Right renal cortex interstitium (tissue), 3 donors: ENCODE measurements at regions not wholly inside any gene's neighbourhood (a gene's known extent, or its start where the extent isn't known, plus 50 kb on each side); places are given as distances from the start of the nearest gene placed in this dataset.

Source experiments
- DNase-seq, 3 donors: peaks; one replicate each; pipeline ENCODE4 v3.0.0-alpha.2; 2013; ENCODE audit warnings: low read depth in 3 of 3, low spot score in 2 of 3

DNA sequence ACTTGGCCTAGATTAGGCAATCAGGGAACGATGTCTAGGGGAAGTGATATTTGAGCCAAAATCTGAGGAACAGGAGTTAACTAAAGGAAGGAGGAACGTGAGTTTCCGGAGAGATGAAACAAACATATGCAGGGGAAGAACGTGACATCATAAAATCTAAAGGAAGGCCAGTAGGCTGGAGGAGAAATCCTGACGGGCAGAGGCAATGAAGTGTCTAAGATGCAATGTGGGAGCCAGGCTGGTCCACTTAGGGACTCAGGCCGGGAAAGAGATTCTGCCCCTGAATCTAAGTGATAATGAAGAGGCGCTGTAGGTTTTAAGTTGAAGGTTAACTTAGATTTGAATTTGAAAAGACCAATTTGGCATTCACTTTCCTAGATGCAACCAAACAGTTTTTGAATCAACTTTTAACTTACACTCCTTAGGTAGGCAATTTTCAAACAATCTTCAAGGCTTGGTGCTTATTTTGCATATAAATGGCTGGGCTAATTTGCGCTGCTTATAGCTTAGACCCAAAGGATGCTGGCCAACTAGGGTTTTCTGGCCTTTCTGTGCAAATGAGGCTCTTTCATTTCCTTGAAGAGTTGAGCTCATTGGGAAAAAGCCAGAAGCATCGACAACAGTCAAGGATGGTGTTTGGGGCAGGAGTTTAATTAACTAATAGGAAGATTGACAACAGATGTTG is 221.7 kb downstream of the SOX11 start:
- no peak for DNase-seq

GRCh38 chr2:5914811-5915611 is 222.8 kb downstream of the SOX11 start:
- no peak for DNase-seq

- no peak for DNase-seq
Measured at GRCh38 chr2:5915881-5916310, 223.7 kb downstream of the SOX11 start.

DNA sequence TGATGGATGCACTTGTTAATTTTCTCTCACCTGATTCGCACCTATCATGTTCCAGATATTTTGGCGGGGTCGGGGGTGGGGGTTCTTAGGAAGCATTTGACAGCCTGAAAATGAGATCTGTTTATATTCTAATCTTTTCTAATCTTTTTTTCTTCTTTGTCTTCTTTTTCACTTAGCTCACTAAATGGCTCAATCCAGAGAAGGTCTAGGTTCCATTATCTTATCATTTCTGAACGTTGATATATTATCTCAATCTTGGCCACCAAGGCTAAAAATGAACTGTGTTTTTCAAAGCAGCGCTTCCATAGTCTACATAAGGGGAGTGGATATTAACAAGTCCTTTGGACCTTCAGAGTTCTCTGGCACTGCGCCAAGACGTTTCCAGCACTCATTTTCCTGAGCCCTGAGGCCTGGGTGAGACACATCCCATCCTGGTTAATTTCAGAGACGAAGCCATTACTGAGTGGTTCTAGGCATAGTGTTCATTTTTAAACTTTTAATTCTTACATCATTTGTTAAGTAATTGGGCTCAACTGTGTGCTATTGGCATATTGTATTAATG is 229.0 kb downstream of the SOX11 start:
- DNase-seq = no peak

DNA sequence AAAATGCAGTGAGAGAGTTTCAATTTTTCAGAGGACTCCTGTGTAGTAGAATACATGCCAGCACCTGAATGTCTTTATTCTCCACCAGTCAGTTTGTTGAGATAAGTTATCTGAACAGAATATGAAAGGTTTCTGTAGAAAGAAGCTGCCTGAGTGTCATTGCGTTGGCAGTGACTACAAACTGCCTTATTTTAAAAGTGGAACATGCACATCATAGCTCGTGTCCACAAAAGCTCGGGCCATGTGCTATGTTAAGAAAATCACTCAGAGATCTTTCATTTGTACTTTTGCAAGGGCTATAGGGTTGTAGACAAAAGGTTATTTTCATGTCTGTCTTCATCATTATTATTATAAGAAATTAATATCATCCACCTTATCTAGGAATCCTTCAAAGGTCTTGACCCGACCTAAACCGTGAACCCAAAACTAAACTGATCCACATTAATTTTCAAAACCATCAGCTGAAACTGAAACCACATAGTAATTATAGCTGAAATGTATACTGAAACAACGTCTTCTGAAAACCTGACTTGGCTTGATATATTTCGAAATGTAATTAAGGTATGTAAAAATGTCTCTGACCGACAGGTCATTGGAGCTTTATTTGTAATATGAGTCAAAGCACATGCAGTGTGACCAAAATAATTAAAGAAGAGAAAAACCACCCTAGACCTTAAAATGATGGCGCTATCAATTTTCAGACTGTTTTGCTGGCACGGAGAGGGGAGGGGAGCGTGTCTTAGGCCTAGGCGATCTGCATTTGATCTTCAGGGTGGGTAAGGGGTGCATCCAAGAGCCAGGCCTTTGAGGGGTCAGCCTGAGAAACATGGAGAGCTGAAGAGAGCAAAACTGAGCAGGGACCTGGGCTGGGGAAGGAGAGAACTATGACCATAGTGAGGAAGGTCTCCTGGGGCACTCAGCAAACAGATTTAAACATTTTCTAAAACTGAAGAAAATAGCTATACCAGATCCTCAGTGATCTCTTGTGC is 232.1 kb downstream of the SOX11 start:
- no peak for DNase-seq

DNA sequence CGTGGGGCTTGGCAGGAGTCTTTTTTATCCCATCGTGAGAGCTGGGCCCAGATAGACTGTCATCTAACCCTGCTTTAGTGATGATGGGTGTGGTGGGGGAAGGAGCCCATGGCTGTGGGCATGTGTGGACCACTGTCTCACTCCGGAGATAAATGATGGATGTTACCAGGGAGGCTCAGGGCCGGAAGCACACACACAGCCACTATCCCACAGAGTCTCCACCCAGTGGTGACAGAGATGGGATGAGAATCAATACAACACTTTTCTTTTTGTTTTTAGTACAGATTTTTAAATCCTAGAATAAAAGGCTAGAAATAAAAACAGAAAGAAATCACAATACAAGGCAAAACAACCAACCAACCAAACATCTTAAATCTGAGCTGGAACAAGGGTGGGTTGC is 233.4 kb downstream of the SOX11 start:
- no peak for DNase-seq

DNA sequence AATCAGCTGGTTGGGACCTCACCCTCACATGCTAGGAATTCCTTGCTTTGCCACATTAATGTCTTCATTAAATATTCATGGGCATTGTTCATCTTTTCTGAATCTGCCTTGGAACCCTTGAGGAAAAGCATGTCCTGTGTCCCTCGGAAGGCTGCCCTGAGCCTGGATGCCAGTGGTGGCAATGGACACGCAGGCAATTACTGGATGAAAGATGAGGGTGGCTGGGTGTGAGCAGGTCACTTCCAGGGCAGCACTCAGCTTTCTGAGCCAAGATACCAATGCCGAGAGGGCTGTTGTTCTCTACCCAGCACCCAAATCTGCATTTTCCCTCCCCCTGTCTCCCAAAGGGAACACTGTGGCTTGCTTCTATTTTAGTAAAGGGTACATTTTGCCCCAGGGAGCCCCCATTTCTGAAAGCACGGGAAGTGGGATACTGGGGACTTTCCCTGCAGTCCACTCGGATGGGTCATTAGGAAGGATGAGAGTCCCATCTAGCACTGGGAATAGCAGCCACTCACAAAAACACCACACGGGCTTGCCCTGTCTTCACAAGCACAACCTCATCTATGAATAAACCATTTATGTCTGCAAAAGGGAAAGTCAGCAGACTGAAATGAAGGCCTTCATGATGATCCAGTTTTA is 234.8 kb downstream of the SOX11 start:
- DNase-seq = no peak

DNA sequence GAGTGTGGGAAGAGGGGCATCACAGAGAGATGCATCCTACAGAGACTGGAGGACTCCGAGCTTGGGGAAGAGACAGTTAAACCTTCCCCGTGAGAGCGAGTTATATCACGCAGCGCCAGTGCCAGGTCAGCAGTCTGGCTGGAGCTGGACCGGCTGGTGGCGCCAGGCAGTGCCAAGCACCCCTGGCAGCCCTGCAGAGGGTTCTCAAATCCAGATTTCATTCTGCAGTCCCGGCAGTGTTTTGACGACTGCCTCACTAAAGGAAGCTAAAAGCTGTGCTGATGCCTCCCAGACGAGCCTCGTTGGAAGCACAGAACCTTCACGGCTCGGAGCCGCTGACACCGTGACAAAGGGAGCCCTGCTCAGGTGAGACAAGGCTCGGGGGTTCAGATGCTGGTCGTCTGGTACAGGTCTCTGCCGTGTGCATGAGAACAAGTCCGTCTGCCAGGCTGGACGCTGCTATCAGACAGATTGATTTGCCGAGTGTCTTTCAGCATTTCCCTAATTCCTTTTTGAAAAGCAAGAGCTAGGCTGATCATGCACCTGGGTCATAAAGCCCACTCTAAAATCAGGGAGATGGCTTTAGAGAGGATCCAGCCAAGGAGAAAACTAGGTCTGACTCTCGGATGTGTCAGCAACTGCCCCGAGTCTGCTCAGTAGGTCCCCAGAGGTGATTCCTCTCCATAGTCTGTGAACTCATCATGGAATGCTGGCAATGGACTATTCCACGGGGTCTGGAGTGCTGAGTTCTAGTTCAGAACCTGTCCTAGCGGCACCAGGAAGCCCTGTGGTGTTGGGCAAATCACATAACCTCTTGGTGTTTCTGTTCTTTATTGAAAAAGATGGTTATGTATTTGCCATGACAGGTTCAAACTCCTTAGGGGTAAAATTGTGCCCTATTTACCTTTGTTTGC is 240.6 kb downstream of the SOX11 start:
- DNase-seq = no peak

GRCh38 chr2:5933669-5934068 is 241.5 kb downstream of the SOX11 start:
- DNase-seq = no peak

GRCh38 chr2:5937321-5937720 is 245.1 kb downstream of the SOX11 start:
- DNase-seq = no peak

- no peak for DNase-seq
Measured at GRCh38 chr2:5937851-5938565, 245.8 kb downstream of the SOX11 start.

DNA sequence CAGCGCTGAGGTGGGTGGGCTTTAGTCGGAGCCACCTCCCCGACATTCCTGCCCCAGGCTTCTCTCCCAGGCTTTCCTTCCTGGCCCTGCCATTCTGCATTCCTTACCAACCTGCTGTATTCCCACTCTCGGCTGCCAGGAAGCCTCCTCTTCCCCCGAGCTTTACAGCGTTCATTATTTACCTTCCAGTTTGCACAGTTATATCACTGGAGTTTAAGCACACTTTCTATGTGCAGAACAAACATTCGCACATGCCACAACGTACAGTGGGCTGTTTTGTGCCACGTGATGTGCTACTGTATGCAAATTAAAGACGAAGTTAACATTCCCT is 246.3 kb downstream of the SOX11 start:
- no peak for DNase-seq

DNA sequence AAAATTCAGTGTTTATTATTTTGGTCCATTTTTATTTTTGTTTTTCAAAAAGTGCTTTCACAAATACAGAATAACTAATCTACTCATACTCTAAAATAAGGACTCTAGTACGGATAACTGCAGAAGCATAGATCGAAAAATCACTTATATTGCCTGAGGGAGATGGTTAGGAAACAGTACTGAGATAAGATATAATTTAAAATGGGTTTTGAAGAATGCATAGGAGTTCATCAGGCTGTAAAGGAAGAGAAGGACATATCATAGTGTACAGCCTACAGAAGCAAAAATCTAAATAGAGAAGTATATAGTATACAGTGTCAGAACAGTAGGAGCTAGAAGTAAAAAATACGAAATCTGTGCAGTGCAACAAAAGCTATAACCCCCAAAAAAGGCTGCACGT is 247.4 kb downstream of the SOX11 start:
- no peak for DNase-seq

DNA sequence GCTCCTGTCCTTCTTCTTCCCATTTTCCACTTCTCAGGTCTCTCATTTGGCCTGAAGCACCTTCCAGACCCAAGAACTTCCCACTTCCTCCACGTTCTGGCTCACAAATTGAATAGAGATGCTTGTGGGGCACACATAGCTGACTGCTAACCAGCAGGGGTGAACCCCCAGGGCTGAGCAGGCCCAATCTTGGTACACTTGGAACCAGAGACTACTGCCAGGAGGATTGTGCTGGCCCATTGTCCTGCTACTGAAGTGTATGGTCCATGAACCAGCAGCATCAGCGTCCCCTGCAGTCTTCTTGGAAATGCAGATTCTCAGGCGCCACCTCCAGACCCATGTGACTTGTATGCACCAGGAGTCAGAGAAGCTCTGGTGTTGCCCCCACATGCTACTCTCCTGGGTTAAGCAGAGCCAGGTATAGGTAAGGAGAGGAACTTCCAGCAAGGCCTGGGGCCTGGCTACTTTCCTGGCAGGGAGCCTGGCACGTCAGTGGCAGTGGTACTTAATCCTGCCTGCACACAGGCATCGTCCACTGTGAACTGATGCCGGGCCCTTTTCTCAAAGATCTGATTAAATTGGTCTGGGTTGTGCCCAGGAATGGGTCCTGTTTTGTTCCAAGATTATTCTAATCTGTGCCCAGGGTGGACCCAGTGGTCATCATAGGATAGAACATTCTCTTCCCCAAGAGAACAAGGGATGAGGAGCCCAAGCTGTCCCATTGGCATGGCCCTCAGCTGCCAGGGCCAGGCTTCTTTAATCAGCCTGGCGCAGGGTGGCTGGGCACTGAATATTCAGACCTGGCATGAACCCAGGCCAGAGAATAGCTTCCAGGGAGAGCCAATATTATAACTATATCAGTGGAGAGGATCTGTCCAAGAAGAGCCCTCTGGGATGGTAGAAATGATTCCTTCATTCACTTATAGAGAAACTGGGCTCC is 248.7 kb downstream of the SOX11 start:
- DNase-seq = no peak

GRCh38 chr2:5942204-5942603 is 250.0 kb downstream of the SOX11 start:
- DNase-seq = no peak

DNA sequence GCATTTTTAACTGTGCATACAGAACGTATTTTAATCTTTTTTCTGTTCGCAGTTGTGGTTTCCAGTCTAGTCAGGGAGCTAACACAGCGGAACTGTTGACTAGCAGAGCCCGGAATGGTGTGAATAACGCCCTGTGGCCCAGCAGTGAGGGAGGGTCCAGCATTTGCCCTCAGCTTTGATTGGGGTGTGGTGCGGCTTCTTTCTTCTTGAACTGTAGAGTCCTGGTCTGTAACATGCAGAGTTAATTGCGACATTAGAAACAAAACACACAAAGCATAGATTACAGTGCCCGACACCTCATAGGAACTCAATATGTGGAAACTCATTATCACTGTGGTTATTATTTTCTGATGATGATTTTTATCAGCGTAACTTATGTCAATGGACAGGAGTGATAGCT is 253.6 kb downstream of the SOX11 start:
- no peak for DNase-seq

DNA sequence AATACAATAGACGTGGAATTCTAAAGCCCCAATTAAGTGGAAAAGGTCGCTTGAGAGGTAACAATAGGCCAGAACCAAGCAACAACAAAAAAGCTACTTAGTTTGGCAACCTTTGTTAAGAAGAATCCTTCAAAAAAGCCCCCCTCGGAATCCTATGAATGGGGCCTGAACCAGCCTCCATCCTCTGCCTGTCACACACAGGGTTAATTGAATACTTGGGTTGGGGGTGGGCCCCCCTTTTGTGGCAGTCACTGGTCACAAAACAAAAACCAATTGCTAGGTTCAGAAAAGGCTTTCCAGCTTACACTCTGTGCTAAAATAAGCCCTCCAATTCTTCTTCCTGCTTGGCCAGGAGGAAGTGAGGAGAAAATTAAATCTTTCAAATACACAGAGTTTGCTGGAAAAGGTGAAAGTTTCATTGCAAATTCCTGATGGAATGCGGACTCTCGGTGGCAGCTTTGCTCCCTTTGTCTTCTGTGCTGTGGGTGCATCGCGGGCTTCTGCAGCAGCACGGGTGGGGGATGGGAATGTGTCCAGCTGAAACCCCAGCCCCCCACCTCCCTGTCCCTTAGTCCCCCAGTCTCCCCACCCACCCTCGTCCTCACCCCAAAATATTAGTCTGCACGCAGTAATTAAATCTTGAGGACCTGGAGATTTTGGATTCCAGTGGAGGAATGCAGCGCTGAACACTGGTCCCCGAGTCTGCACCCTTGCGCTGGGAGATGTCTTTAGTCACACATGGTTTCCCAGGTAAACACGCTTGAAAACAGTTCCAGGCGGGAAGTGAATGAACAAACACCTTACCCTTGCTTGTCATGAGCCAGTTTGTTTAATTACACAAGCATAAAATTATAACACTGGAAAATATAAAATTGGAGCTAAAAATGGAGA is 254.3 kb downstream of the SOX11 start:
- no peak for DNase-seq
